ENCODE measurements at regions not wholly inside any gene's neighbourhood (a gene's known extent, or its start where the extent isn't known, plus 50 kb on each side); places are given as distances from the start of the nearest gene placed in this dataset.

DNA sequence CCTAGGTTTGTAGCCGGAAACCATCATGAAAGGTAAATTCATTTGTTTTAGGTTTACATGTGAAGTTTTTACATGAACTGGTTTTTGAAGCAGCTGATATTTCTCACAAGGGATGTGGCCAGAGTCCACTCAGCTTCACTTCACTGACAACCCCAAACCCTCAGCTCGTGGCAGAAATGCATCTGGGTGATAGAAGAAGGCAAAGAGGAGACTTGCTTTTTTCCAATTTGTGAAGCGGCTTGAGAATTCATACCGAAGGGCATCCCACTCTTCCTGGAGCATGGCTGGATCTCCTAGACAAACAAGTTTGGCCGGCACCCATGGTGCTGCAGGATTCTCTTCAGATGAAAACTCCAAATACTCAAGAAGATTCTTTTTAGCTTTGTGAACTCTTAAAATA is 392.8 kb upstream of the CNR1 start:
- Histone ChIP-seq H3K4me1 (peaks cover 0 to 7% of the 10 kb centered on the region in 2 donors), H3K4me3 (no peak overlapping the region), H3K36me3 (no peaks in the 10 kb centered on the region), H3K9me3 (no peaks in the 10 kb centered on the region), H3K27me3 (no peaks in the 10 kb centered on the region), H3K27ac (no peak overlapping the region)
- DNase-seq: no peak
- in situ Hi-C loops (cut with MboI; ENCODE audit: low sequenced_read_pairs in 4 of 4): no loop called here
- intact Hi-C loops (cut with DNase I; ENCODE audit: low total_unique reads): no loop called here
- no peak for ATAC-seq
- no peak for TF ChIP-seq POLR2A (IDR thresholded peaks at IDR 0.05)
- TF ChIP-seq, protein P1, sequence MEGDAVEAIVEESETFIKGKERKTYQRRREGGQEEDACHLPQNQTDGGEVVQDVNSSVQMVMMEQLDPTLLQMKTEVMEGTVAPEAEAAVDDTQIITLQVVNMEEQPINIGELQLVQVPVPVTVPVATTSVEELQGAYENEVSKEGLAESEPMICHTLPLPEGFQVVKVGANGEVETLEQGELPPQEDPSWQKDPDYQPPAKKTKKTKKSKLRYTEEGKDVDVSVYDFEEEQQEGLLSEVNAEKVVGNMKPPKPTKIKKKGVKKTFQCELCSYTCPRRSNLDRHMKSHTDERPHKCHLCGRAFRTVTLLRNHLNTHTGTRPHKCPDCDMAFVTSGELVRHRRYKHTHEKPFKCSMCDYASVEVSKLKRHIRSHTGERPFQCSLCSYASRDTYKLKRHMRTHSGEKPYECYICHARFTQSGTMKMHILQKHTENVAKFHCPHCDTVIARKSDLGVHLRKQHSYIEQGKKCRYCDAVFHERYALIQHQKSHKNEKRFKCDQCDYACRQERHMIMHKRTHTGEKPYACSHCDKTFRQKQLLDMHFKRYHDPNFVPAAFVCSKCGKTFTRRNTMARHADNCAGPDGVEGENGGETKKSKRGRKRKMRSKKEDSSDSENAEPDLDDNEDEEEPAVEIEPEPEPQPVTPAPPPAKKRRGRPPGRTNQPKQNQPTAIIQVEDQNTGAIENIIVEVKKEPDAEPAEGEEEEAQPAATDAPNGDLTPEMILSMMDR (IDR thresholded peaks at IDR 0.05 in 4 of 5, conservative IDR thresholded peaks at IDR 0.05 in 1 of 5): no peak

DNA sequence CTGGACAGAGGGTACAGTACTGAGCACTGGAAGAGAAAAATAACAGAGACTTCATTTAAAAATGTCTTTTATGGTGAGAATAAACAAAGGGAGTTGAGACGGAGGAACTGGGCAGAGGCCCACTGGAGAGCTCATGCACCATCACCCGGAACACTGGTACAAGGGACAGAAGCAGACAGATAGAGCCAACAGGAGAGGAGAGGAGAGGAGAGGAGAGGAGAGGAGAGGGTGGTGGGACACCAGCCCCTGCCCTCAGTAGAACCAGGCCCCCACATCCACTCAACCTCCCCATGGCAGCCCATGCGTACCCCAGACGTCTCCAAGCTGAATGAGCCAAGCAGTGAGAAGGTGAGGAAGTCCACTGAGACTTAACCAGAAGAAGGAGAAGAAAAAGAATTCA is 390.5 kb upstream of the CNR1 start:
- ATAC-seq: no peak

DNA sequence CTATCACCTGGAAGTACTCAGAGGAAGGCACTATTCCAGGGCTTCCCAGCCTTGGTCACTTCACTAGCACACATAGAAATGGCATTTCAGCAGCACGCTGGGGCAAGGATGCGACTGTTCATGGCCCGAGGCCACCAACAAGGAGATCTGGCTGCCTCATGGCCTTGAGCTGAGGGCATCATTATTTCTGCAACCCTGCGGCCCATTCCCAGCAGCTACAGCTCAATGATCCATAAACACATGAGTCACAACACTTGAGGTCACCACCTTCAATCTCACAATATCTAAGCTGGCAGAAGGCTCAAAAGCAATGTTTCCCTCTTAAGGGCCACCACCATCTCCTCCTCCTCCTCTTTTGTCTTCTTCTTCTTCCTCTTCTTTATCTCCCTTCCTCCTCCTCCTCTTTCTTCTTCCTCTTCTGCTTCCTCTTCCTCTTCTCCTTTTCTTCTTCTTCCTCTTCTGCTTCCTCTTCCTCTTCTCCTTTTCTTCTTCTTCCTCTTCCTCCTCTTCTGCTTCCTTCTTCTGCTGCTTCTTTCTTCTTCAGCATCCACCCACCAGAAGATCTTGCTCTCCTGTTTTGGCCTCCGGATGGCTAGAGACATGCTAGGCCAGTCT is 382.9 kb upstream of the CNR1 start:
- H3K27ac ChIP-seq: no peak overlapping the region
- no peak overlapping the region for H3K4me3 ChIP-seq
- no peaks in the 10 kb centered on the region for H3K4me1 ChIP-seq
- in situ Hi-C loops (cut with MboI; ENCODE audit: low sequenced_read_pairs in 4 of 4) (no loop called here), intact Hi-C loops (cut with DNase I; ENCODE audit: low total_unique reads) (no loop called here)
- no peaks in the 10 kb centered on the region for H3K27me3 ChIP-seq
- TF ChIP-seq POLR2A (IDR thresholded peaks at IDR 0.05): no peak
- TF ChIP-seq, protein P1 (IDR thresholded peaks at IDR 0.05 in 4 of 5, conservative IDR thresholded peaks at IDR 0.05 in 1 of 5): no peak
- DNase-seq (no peak), ATAC-seq (no peak)
- no peaks in the 10 kb centered on the region for H3K36me3 ChIP-seq
- no peaks in the 10 kb centered on the region for H3K9me3 ChIP-seq

More for the DNA sequence above, 390.5 kb upstream of the CNR1 start:
- in situ Hi-C loops (cut with MboI; ENCODE audit: low sequenced_read_pairs in 4 of 4): no loop called here
- no peaks in the 10 kb centered on the region for H3K9me3 ChIP-seq
- H3K27me3 ChIP-seq: no peaks in the 10 kb centered on the region
- H3K4me1 ChIP-seq: peaks cover 0 to 1% of the 10 kb centered on the region in 2 donors
- intact Hi-C loops (cut with DNase I; ENCODE audit: low total_unique reads): no loop called here
- no peak for TF ChIP-seq POLR2A (IDR thresholded peaks at IDR 0.05)
- TF ChIP-seq, protein P1 (IDR thresholded peaks at IDR 0.05 in 4 of 5, conservative IDR thresholded peaks at IDR 0.05 in 1 of 5): no peak
- H3K36me3 ChIP-seq: no peaks in the 10 kb centered on the region
- no peak overlapping the region for H3K27ac ChIP-seq
- DNase-seq: no peak
- no peak overlapping the region for H3K4me3 ChIP-seq

DNA sequence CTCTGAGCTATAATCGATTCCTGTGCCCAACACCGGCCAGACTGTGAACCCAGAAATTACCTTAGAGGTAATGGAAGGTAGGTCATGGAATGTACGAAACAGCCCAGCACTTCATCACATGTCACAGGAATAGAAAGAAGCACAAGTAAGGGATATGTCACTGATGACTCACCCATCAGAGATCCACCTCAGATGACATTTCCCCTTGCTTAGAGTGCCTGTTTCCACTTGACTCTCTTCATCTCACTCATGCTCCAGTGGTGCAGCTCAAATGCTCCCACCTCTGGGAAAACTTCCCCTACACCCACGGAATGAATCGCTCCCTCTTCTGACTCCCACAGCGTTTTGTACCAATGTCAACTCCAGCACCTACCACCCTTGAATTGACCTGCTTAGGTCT is 381.6 kb upstream of the CNR1 start:
- ATAC-seq: no peak
- no peaks in the 10 kb centered on the region for H3K27me3 ChIP-seq
- no peak for DNase-seq
- H3K36me3 ChIP-seq: no peaks in the 10 kb centered on the region
- no peak overlapping the region for H3K4me3 ChIP-seq
- in situ Hi-C loops (cut with MboI; ENCODE audit: low sequenced_read_pairs in 4 of 4) (no loop called here), intact Hi-C loops (cut with DNase I; ENCODE audit: low total_unique reads) (no loop called here)
- no peaks in the 10 kb centered on the region for H3K9me3 ChIP-seq
- TF ChIP-seq POLR2A (IDR thresholded peaks at IDR 0.05): no peak
- TF ChIP-seq, protein P1 (IDR thresholded peaks at IDR 0.05 in 4 of 5, conservative IDR thresholded peaks at IDR 0.05 in 1 of 5): no peak
- no peak overlapping the region for H3K27ac ChIP-seq
- no peaks in the 10 kb centered on the region for H3K4me1 ChIP-seq

DNA sequence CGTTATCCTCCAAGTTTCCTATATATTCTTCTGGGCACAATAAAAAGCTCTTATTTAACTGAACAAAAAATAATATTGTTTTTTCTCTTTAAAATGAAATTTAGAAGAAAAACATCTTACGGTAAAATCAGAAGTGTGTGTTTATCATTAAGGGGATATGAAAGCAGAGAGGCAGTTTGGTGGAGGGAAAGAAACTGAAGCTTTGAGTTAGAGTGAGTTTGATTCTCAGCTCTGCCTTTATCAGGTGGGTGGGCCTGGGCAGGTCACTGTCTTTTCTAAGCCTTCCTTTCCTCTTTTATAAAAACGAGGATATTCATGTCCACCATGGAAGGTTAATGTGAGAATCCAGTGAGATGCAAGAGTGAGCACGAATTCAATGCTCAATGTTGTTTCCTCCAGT is 379.8 kb upstream of the CNR1 start:
- intact Hi-C loops (cut with DNase I; ENCODE audit: low total_unique reads) (no loop called here), in situ Hi-C loops (cut with MboI; ENCODE audit: low sequenced_read_pairs in 4 of 4) (no loop called here)
- H3K36me3 ChIP-seq: no peaks in the 10 kb centered on the region
- no peaks in the 10 kb centered on the region for H3K27me3 ChIP-seq
- no peak overlapping the region for H3K4me3 ChIP-seq
- no peak overlapping the region for H3K27ac ChIP-seq
- TF ChIP-seq, protein P1 (IDR thresholded peaks at IDR 0.05 in 4 of 5, conservative IDR thresholded peaks at IDR 0.05 in 1 of 5): no peak
- no peak for TF ChIP-seq POLR2A (IDR thresholded peaks at IDR 0.05)
- H3K9me3 ChIP-seq: no peaks in the 10 kb centered on the region
- no peaks in the 10 kb centered on the region for H3K4me1 ChIP-seq
- ATAC-seq (no peak), DNase-seq (no peak)

Data from gastrocnemius medialis (tissue), 4 donors.